MCF 10A (cell line): ENCODE measurements at regions not wholly inside any gene's neighbourhood (a gene's known extent, or its start where the extent isn't known, plus 50 kb on each side); places are given as distances from the start of the nearest gene placed in this dataset.

Experiments used
- BruUV-seq: library from RNA; stranded (reverse); fragments of 400-500 nt; replicated peaks from 2 replicates; lab custom pipeline; 2021; lab: Mats Ljungman, UMichigan
- CTCF ChIA-PET: fragments of 300-600 bp; sonication (Branson Sonifier 250); formaldehyde crosslinking; extraction: SDS; loops from one replicate; lab custom pipeline; 2021; ENCODE audit warnings: antibody characterized with exemption, inconsistent platforms; lab: Yijun Ruan, JAX
- POLR2A ChIA-PET: fragments of 300-600, 350-650 bp; sonication (Branson Sonifier 250); formaldehyde crosslinking; extraction: SDS; loops from one replicate; lab custom pipeline; 2020; ENCODE audit warnings: antibody characterized with exemption, inconsistent platforms; lab: Yijun Ruan, JAX
- DNase-seq: peaks from one replicate; pipeline ENCODE4 v3.0.0-alpha.2; 2018; ENCODE audit not compliant: unreplicated experiment
- H3K27ac Mint-ChIP-seq: one replicate; pipeline ENCODE4 v1.8.0; 2022; ENCODE audit warnings: mild to moderate bottlenecking, low read depth, mixed read lengths; ENCODE audit not compliant: unreplicated experiment
- H3K27me3 Mint-ChIP-seq: one replicate; pipeline ENCODE4 v1.8.0; 2022; ENCODE audit warnings: mixed read lengths; ENCODE audit not compliant: insufficient read depth, unreplicated experiment
- H3K36me3 Mint-ChIP-seq: one replicate; pipeline ENCODE4 v1.8.0; 2022; ENCODE audit warnings: mild to moderate bottlenecking, moderate library complexity, mixed read lengths; ENCODE audit not compliant: insufficient read depth, unreplicated experiment
- H3K4me1 Mint-ChIP-seq: one replicate; pipeline ENCODE4 v1.8.0; 2022; ENCODE audit warnings: mixed read lengths; ENCODE audit not compliant: insufficient read depth, unreplicated experiment
- H3K4me3 Mint-ChIP-seq: one replicate; pipeline ENCODE4 v1.8.0; 2022; ENCODE audit warnings: mild to moderate bottlenecking, moderate library complexity, mixed read lengths; ENCODE audit not compliant: unreplicated experiment
- H3K9me3 Mint-ChIP-seq: one replicate; pipeline ENCODE4 v1.8.0; 2022; ENCODE audit warnings: mixed read lengths; ENCODE audit not compliant: unreplicated experiment
- CTCF ChIP-seq: fragments of 200-600 bp; IDR thresholded peaks from one replicate; pipeline ENCODE4 v1.8.0; 2022; ENCODE audit warnings: antibody characterized with exemption, mild to moderate bottlenecking; ENCODE audit not compliant: unreplicated experiment
- intact Hi-C: fragments of 100-400 bp; cut with micrococcal nuclease; formaldehyde crosslinking; loops from 2 replicates; pipeline ENCODE4 v1.14.1; 2022

GRCh38 chr1:96002201-96002600, 719.4 kb upstream of the PTBP2 start:
- no TSS peak for BruUV-seq
- no peaks in the 10 kb centered on the region for H3K36me3 Mint-ChIP-seq
- no peak overlapping the region for H3K27ac Mint-ChIP-seq
- intact Hi-C loops = no loop called here
- H3K27me3 Mint-ChIP-seq = no peaks in the 10 kb centered on the region
- no peak for TF ChIP-seq CTCF
- H3K4me1 Mint-ChIP-seq = no peaks in the 10 kb centered on the region
- POLR2A ChIA-PET = no interaction called here
- no peaks in the 10 kb centered on the region for H3K9me3 Mint-ChIP-seq
- CTCF ChIA-PET = no interaction called here
- DNase-seq = no peak
- H3K4me3 Mint-ChIP-seq = no peak overlapping the region

GRCh38 chr1:96002969-96003964, 718.3 kb upstream of the PTBP2 start:
- Mint-ChIP-seq H3K27me3 (no peaks in the 10 kb centered on the region), H3K4me1 (no peaks in the 10 kb centered on the region), H3K9me3 (no peaks in the 10 kb centered on the region), H3K4me3 (no peak overlapping the region), H3K27ac (no peak overlapping the region), H3K36me3 (no peaks in the 10 kb centered on the region)
- POLR2A ChIA-PET = no interaction called here
- CTCF ChIA-PET = no interaction called here
- intact Hi-C loops = no loop called here
- no peak for TF ChIP-seq CTCF
- DNase-seq = no peak
- BruUV-seq = no TSS peak

GRCh38 chr1:96009831-96010434, 711.7 kb upstream of the PTBP2 start:
- POLR2A ChIA-PET = interaction anchor here (0.5 to 1.0 kb wide), 3 partner anchors 14 to 513 kb away, joined by 3 to 6 read pairs (median 3); no protein-coding TSS in a partner anchor
- no peak overlapping the region for H3K27ac Mint-ChIP-seq
- no peaks in the 10 kb centered on the region for H3K4me1 Mint-ChIP-seq
- no peaks in the 10 kb centered on the region for H3K9me3 Mint-ChIP-seq
- no TSS peak for BruUV-seq
- no peak for DNase-seq
- no peak overlapping the region for H3K4me3 Mint-ChIP-seq
- no peaks in the 10 kb centered on the region for H3K27me3 Mint-ChIP-seq
- intact Hi-C loops = no loop called here
- CTCF ChIA-PET = no interaction called here
- no peak for TF ChIP-seq CTCF
- H3K36me3 Mint-ChIP-seq = no peaks in the 10 kb centered on the region

- H3K27ac Mint-ChIP-seq = no peak overlapping the region
These were observed 710.0 kb upstream of the PTBP2 start for GRCh38 chr1:96011606-96012005.

More at GRCh38 chr1:96011606-96012005, 710.0 kb upstream of the PTBP2 start:
- Mint-ChIP-seq H3K4me1 (no peaks in the 10 kb centered on the region), H3K27me3 (no peaks in the 10 kb centered on the region), H3K9me3 (no peaks in the 10 kb centered on the region), H3K36me3 (no peaks in the 10 kb centered on the region), H3K4me3 (no peak overlapping the region)
- POLR2A ChIA-PET = interaction anchor here (0.9 kb wide), 1 partner anchor 288 kb away, joined by 3 read pairs; no protein-coding TSS in a partner anchor
- TF ChIP-seq CTCF = no peak
- BruUV-seq = no TSS peak
- CTCF ChIA-PET = interaction anchor here (0.5 to 1.2 kb wide), 2 partner anchors 58 kb away, joined by 3 to 4 read pairs; no protein-coding TSS in a partner anchor
- DNase-seq = no peak
- intact Hi-C loops = no loop called here
